ENCODE measurements at regions not wholly inside any gene's neighbourhood (a gene's known extent, or its start where the extent isn't known, plus 50 kb on each side); places are given as distances from the start of the nearest gene placed in this dataset.

DNA sequence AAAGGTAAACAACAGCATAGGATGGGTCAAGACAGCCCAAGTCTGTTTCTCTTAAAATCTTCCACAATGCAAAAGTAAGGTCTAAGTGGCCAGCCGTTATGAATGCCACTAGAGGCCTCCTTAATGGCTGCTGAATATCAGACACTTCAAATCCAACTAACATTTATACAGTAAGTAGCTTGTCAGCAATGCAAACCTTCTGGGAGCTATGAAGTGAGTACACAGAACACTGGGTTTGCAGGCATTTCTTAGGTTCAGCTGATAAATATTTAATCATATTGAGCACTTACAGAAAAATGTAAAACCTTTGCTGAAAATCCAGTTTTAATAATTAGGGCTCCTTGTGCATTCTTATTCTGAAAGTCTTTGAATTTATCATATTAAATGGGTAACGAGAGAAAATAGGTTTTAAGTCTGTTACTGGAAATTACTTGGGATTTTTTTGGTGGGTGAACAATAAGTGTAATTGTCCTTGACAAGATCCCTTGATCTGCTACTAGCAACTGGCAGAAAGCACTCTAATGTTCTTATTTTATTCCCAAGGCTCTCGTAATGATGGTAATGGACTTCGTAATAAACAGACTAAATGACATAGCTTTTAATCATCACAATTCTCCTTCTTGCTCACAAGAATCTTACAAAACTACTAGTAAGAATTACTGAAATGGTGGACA lies 141.7 kb upstream of the GPR149 start:
- DNase-seq (ENCODE audit: low read depth): no peak
- no peak overlapping the region for H3K4me3 ChIP-seq (ENCODE audit: low read depth, low read length)
- TF ChIP-seq, protein P1, sequence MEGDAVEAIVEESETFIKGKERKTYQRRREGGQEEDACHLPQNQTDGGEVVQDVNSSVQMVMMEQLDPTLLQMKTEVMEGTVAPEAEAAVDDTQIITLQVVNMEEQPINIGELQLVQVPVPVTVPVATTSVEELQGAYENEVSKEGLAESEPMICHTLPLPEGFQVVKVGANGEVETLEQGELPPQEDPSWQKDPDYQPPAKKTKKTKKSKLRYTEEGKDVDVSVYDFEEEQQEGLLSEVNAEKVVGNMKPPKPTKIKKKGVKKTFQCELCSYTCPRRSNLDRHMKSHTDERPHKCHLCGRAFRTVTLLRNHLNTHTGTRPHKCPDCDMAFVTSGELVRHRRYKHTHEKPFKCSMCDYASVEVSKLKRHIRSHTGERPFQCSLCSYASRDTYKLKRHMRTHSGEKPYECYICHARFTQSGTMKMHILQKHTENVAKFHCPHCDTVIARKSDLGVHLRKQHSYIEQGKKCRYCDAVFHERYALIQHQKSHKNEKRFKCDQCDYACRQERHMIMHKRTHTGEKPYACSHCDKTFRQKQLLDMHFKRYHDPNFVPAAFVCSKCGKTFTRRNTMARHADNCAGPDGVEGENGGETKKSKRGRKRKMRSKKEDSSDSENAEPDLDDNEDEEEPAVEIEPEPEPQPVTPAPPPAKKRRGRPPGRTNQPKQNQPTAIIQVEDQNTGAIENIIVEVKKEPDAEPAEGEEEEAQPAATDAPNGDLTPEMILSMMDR (IDR thresholded peaks at IDR 0.05; ENCODE audit: insufficient read depth, low read depth, low read length, missing control alignments): no peak

DNA sequence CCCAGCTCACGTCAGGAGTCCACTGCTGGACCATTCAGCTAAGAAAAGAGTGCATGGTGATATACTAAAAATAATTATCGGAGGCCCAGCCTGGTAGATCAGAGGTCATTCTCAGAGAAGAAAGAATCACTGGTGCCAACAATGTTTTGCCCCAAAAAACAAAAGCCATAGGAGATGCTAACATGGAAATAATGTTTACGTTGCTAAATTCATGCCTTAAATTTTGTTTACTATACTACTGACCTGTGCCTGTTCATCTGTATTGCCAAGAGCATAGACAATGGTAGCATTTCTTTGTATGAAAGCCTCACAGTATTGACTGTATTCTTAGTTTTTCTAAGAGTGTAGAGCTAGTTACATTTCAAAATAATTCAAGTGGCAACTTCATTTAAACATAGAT lies 138.1 kb upstream of the GPR149 start:
- DNase-seq (ENCODE audit: low read depth): no peak
- H3K4me3 ChIP-seq (ENCODE audit: low read depth, low read length): no peak overlapping the region

DNA sequence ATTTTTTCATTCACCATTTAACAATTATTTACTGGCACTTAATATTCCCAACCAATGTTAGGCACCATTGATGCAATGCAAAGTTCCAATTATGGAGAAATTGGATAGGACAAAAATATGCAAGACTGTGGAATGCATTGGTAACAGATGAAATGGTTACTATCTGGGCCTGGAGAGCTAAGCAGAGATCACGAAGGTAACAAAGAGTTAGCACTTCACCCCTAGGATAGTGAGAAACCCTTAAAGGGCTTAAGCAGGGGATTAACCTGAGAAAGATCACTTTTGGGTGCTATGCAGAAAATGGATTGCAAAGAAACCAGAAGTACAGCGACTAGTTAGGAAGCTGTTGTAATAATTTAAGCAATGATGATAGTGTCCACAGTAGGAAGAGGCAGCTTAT lies 129.6 kb upstream of the GPR149 start:
- DNase-seq (ENCODE audit: low read depth): no peak
- TF ChIP-seq, protein P1 (IDR thresholded peaks at IDR 0.05; ENCODE audit: insufficient read depth, low read depth, low read length, missing control alignments): no peak

More for the DNA sequence above, 138.1 kb upstream of the GPR149 start:
- TF ChIP-seq, protein P1 (IDR thresholded peaks at IDR 0.05; ENCODE audit: insufficient read depth, low read depth, low read length, missing control alignments): no peak

DNA sequence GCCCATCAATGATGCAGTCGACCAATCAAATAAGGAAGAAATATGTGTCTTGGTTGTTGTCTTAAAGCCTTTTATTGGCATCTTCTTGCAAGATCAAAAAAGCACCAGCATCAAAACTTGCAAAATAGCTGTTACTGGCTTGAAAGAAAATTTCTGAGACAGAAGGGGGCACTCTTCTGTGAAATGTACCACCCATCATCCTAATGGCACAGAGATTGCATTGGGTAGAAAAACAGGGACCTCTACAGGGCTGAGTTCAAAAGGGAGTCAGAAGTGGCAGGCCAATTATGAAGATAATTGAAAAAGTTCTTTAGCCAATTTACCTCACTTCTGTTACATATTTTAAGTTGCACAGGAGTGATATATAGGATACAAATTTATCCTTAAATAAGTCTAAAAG lies 122.3 kb upstream of the GPR149 start:
- DNase-seq (ENCODE audit: low read depth): peak; percentile 2
- no peak overlapping the region for H3K4me3 ChIP-seq (ENCODE audit: low read depth, low read length)
- TF ChIP-seq, protein P1 (IDR thresholded peaks at IDR 0.05; ENCODE audit: insufficient read depth, low read depth, low read length, missing control alignments): no peak

More for the DNA sequence above, 129.6 kb upstream of the GPR149 start:
- no peak overlapping the region for H3K4me3 ChIP-seq (ENCODE audit: low read depth, low read length)

DNA sequence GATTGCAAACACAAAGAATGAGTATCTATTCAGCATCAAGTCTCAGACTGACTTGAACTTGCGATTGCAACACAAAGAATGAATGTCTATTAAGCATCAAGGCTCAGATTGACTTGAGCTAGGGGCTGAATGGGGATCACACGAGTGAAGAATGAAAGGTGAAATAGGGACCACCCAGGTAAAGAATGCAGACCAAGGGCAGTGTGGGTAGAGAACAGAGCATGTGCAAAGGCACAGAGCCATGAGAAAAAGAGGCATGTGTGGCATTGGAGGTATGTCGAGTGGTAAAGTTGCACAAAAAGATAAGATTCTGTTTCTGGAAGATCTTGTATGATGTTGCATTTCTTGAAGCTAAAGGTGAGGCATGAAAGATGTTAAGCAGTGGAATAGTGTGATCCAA lies 119.4 kb upstream of the GPR149 start:
- no peak overlapping the region for H3K4me3 ChIP-seq (ENCODE audit: low read depth, low read length)
- no peak for DNase-seq (ENCODE audit: low read depth)
- TF ChIP-seq, protein P1 (IDR thresholded peaks at IDR 0.05; ENCODE audit: insufficient read depth, low read depth, low read length, missing control alignments): no peak

DNA sequence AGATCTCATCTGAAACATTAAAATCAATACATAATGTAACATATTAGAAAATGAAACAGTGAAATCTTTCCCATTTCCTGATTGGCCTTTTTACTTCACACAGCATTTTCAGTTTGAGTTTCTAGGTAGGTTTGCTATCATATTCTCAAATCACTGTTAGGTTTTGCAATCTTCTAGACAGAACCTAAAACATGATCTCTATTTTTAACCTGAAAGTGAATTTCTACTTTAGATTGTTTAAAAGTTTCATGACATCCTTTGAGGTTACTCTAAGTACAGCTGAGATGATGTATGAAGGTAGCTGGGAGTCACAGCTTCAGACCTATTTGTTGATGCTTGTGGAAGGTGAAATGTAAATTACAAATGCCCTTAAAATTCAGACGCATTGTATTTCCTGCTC lies 118.4 kb upstream of the GPR149 start:
- peak; percentile 1 for DNase-seq (ENCODE audit: low read depth)
- no peak overlapping the region for H3K4me3 ChIP-seq (ENCODE audit: low read depth, low read length)
- TF ChIP-seq, protein P1 (IDR thresholded peaks at IDR 0.05; ENCODE audit: insufficient read depth, low read depth, low read length, missing control alignments): no peak

DNA sequence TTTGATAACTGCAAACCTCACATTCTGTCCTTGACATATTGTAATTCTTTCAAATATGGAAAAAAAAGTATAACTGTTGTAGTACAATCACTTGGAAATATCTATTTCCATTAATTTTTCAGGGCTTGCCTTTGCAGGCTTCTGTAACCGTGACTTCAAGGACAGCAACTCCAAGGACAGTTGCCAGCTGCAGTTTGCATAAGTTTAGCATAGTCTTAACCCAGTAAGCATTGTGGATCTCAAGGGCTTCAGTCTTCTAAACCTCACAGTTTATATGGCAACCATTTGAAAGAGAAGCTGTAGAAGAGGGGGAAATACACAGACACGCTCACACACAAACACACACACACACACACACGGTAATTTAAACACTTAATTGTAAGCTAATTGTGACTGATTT lies 112.8 kb upstream of the GPR149 start:
- TF ChIP-seq, protein P1 (IDR thresholded peaks at IDR 0.05; ENCODE audit: insufficient read depth, low read depth, low read length, missing control alignments): no peak
- DNase-seq (ENCODE audit: low read depth): no peak
- no peak overlapping the region for H3K4me3 ChIP-seq (ENCODE audit: low read depth, low read length)
